Endothelial cell of umbilical vein (primary cell): ENCODE measurements at regions not wholly inside any gene's neighbourhood (a gene's known extent, or its start where the extent isn't known, plus 50 kb on each side); places are given as distances from the start of the nearest gene placed in this dataset.

Experiments
- CTCF ChIP-seq, 2 donors: IDR thresholded peaks; 1 replicate in 1 of 2; 2 replicates in 1 of 2; pipeline ENCODE4 v1.5.1; 2011; ENCODE audit warnings: low read length in 2 of 2, mild to moderate bottlenecking in 2 of 2, moderate library complexity in 2 of 2, control low read depth in 1 of 2, inconsistent platforms in 1 of 2, low read depth in 1 of 2; ENCODE audit not compliant: insufficient read depth in 1 of 2; ENCODE audit errors: extremely low read depth in 1 of 2
- EZH2 ChIP-seq: IDR thresholded peaks from 2 replicates; pipeline ENCODE4 v1.6.1; 2012; ENCODE audit warnings: borderline replicate concordance, low read depth, mild to moderate bottlenecking, moderate library complexity, low read length, inconsistent platforms; ENCODE audit not compliant: severe bottlenecking
- FOS ChIP-seq: IDR thresholded peaks from 2 replicates; pipeline ENCODE4 v1.6.1; 2011; ENCODE audit warnings: mild to moderate bottlenecking, low read length, moderate library complexity, borderline replicate concordance; ENCODE audit not compliant: insufficient read depth
- GATA2 ChIP-seq: IDR thresholded peaks from 2 replicates; pipeline ENCODE4 v1.7.0; 2011; ENCODE audit warnings: low read depth, mild to moderate bottlenecking, moderate library complexity, mixed read lengths, low read length; ENCODE audit not compliant: insufficient read length, insufficient read depth
- JUN ChIP-seq: IDR thresholded peaks from 2 replicates; pipeline ENCODE4 v1.6.1; 2011; ENCODE audit warnings: borderline replicate concordance, low read depth; ENCODE audit not compliant: insufficient read length, insufficient read depth
- MYC ChIP-seq: IDR thresholded peaks from one replicate; pipeline ENCODE4 v1.6.1; 2011; ENCODE audit warnings: mild to moderate bottlenecking, low read depth, low read length
- POLR2A ChIP-seq: IDR thresholded peaks from 2 replicates; pipeline ENCODE4 v1.6.1; 2012; ENCODE audit warnings: low read depth, mild to moderate bottlenecking, control low read depth, low read length
- POLR2AphosphoS5 ChIP-seq: IDR thresholded peaks from 2 replicates; pipeline ENCODE4 v1.6.1; 2012; ENCODE audit warnings: low read depth, mild to moderate bottlenecking, control low read depth, low read length, moderate library complexity; ENCODE audit not compliant: insufficient read depth
- TF ChIP-seq, protein P1 (sequence below): IDR thresholded peaks from 2 replicates; pipeline ENCODE4 v1.6.1; 2011; ENCODE audit not compliant: insufficient read depth, insufficient read length

DNA sequence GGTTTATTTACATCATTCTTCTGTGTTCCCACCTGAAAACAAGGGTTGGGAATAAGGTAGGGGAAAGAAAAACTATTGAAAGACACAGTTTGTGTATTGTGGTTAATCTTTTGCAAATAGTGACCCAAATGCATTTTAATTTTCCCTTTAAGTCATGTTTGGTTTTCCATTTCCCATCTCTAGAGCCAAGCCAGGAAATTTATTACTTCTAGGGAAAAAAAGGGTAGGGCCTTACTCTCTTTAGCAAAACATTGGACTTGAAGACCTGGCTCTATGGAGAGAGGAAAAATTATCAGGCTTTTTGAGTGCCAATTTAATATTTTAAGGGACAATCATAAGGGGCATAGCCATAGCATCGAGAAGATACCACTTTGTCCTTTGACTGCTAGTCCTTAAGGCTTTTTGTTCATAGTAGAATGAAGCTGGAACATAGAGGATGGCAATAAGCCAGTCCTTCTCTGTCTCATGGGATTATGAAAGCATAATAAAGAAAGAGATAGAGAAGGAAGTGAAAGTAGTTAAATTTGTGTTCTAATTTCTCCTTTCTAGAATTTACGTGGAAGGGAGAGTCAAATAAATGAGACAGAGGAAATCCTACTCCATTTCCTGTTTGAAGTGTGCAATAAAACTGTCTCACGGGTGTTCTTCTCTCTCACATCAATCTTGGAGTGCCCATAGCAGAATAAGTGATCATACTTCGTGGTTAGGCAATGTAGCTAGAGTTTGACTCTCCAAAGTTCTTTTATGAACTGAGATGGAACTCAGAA, 50.9 kb upstream of the PPFIA2 start:
- TF ChIP-seq CTCF (IDR thresholded peaks at IDR 0.05; ENCODE audit: extremely low read depth in 1 of 2, insufficient read depth in 1 of 2, low read depth in 1 of 2, low read length in 2 of 2) (no peak), POLR2AphosphoS5 (no peak), POLR2A (no peak), FOS (no peak), EZH2 (no peak), JUN (no peak), GATA2 (no peak), MYC (no peak)
- TF ChIP-seq, protein P1, sequence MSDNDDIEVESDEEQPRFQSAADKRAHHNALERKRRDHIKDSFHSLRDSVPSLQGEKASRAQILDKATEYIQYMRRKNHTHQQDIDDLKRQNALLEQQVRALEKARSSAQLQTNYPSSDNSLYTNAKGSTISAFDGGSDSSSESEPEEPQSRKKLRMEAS = no peak
